GM23248 (cell line): ENCODE measurements at regions not wholly inside any gene's neighbourhood (a gene's known extent, or its start where the extent isn't known, plus 50 kb on each side); places are given as distances from the start of the nearest gene placed in this dataset.
A peak's percentile ranks its signal among the peaks of the same experiment; 100 is the strongest.

Experiments
- DNase-seq: peaks from one replicate; pipeline ENCODE4 v3.0.0-alpha.2; 2015
- H2AFZ ChIP-seq: fragments of 200-600 bp; sonication (generic); 2 replicates; pipeline ENCODE4 v1.6.1; 2016; ENCODE audit warnings: antibody characterized with exemption
- H3F3A ChIP-seq: fragments of 200-600 bp; sonication (generic); 2 replicates; pipeline ENCODE4 v1.6.1; 2016; ENCODE audit warnings: mild to moderate bottlenecking, antibody characterized with exemption, mixed run types; ENCODE audit not compliant: insufficient read depth
- H3K27ac ChIP-seq: fragments of 200-600 bp; sonication (generic); 2 replicates; pipeline ENCODE4 v1.5.1; 2016; ENCODE audit warnings: mild to moderate bottlenecking
- H3K27me3 ChIP-seq: fragments of 200-600 bp; sonication (generic); replicated peaks from 2 replicates; pipeline ENCODE4 v1.6.1; 2016; ENCODE audit warnings: mild to moderate bottlenecking; ENCODE audit not compliant: insufficient read depth
- H3K36me3 ChIP-seq: fragments of 200-600 bp; sonication (generic); 2 replicates; pipeline ENCODE4 v1.6.1; 2016; ENCODE audit warnings: low read depth, mild to moderate bottlenecking
- H3K4me1 ChIP-seq: fragments of 200-600 bp; sonication (generic); 2 replicates; pipeline ENCODE4 v1.6.1; 2016; ENCODE audit warnings: mild to moderate bottlenecking; ENCODE audit not compliant: insufficient read depth
- H3K4me2 ChIP-seq: fragments of 200-600 bp; sonication (generic); one replicate; pipeline ENCODE4 v1.6.1; 2016; ENCODE audit warnings: mild to moderate bottlenecking; ENCODE audit not compliant: unreplicated experiment
- H3K4me3 ChIP-seq: fragments of 200-600 bp; sonication (generic); 2 replicates; pipeline ENCODE4 v1.5.1; 2016; ENCODE audit warnings: mild to moderate bottlenecking
- H3K79me2 ChIP-seq: fragments of 200-600 bp; sonication (generic); 2 replicates; pipeline ENCODE4 v1.6.1; 2016; ENCODE audit warnings: mild to moderate bottlenecking; ENCODE audit not compliant: insufficient read depth
- H3K9ac ChIP-seq: fragments of 200-600 bp; sonication (generic); 2 replicates; pipeline ENCODE4 v1.6.1; 2016; ENCODE audit warnings: mild to moderate bottlenecking
- H3K9me2 ChIP-seq: fragments of 200-600 bp; sonication (generic); 2 replicates; pipeline ENCODE4 v1.6.1; 2016; ENCODE audit warnings: mixed run types, mild to moderate bottlenecking, moderate library complexity; ENCODE audit not compliant: insufficient read depth
- H3K9me3 ChIP-seq: fragments of 200-600 bp; sonication (generic); one replicate; pipeline ENCODE4 v1.6.1; 2017; ENCODE audit warnings: low read depth
- H4K20me1 ChIP-seq: fragments of 200-600 bp; sonication (generic); 2 replicates; pipeline ENCODE4 v1.6.0; 2016; ENCODE audit not compliant: insufficient read depth
- EZH2 ChIP-seq: fragments of 200-600 bp; sonication (generic); IDR thresholded peaks from 2 replicates; pipeline ENCODE4 v1.6.1; 2018; ENCODE audit warnings: antibody characterized with exemption, mild to moderate bottlenecking; ENCODE audit not compliant: insufficient read depth, poor library complexity, severe bottlenecking
- EZH2phosphoT487 ChIP-seq: fragments of 200-600 bp; sonication (generic); IDR thresholded peaks from 2 replicates; pipeline ENCODE4 v1.6.1; 2018; ENCODE audit warnings: antibody characterized with exemption, moderate library complexity, mild to moderate bottlenecking, low read depth; ENCODE audit not compliant: insufficient read depth
- WGBS, 2 experiments: methylation state at CpG; one replicate each; pipeline ENCODE4 v1.1.6; 2015 to 2017; ENCODE audit warnings: low lambda C conversion rate in 2 of 2, low coverage in 1 of 2; ENCODE audit errors: missing lambda C conversion rate in 2 of 2; 5-methylcytosine and 5-hydroxymethylcytosine counted together
- in situ Hi-C: fragments of 300-500 bp; cut with MboI; formaldehyde crosslinking; loops from 2 replicates; pipeline ENCODE4 v1.15.0; 2020

DNA sequence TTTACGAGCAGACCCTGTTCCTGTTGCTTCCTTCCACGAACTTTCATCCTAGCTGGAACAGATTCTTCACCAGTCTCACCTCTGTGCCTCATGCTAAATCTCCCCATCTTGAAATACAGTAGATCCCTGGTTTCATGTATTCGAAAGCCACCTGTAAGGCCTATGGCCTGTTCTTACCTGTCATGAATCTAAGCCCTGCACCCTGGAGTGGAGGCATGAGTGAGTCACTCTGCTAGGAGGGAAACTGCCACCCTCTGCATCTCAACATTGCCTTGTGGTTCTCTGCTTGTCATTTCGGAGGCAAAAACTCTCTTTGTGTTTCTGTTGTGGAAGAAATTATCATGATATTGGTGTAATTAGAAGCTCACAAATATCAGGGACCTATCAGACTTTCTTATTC is 320.0 kb downstream of the ENC1 start:
- Histone ChIP-seq H3K9me2 (0 out of 2 replicates have a peak, but pooled peaks cover 5% of the 10 kb centered on the region), H3K9me3 (no peaks in the 10 kb centered on the region), H3F3A (peaks cover 28% of the 10 kb centered on the region), H3K4me3 (no peak overlapping the region), H3K27me3 (no peaks in the 10 kb centered on the region), H2AFZ (no peak overlapping the region), H3K27ac (no peak overlapping the region), H4K20me1 (no peaks in the 10 kb centered on the region), H3K4me2 (no peak overlapping the region), H3K36me3 (no peaks in the 10 kb centered on the region), H3K79me2 (no peaks in the 10 kb centered on the region), H3K4me1 (peaks cover 30% of the 10 kb centered on the region), H3K9ac (no peak overlapping the region)
- DNase-seq = no peak
- in situ Hi-C loops = no loop called here
- TF ChIP-seq EZH2phosphoT487 = no peak
- no peak for TF ChIP-seq EZH2
- WGBS, 2 experiments = 95% methylated on average over 4 of the region's 4 CpGs

DNA sequence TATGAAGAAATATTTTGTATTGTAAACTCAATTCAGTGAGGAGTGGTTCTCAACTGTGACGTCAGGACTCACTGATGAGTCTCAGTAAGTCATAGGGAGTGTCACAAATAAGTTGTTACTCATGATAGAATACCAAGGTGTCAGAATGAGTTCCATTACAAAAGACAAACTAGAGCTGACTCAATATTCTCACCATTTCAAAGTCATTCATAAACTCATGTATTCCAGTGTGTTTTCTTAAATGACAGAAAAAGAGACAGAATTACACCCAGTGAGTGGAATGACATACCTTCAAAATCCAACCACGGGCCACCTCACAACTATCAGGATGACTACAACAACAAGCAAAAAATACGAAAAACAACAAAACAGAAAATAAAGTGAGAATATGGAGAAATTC is 321.5 kb downstream of the ENC1 start:
- peak overlapping the region; percentile 7; the same call in 1 of the 2 replicates for H3K27ac ChIP-seq
- peaks cover 42% of the 10 kb centered on the region for H3F3A ChIP-seq
- no peaks in the 10 kb centered on the region for H3K79me2 ChIP-seq
- no peak overlapping the region for H2AFZ ChIP-seq
- no peak overlapping the region for H3K9ac ChIP-seq
- 58 to 59% methylated on average over 3 of the region's 3 CpGs for WGBS, 2 experiments
- peak; percentile 81 for DNase-seq
- no peaks in the 10 kb centered on the region for H3K9me3 ChIP-seq
- no peaks in the 10 kb centered on the region for H4K20me1 ChIP-seq
- H3K4me1 ChIP-seq = peaks cover 44% of the 10 kb centered on the region
- H3K27me3 ChIP-seq = no peaks in the 10 kb centered on the region
- 0 out of 2 replicates have a peak, but pooled peaks cover 5% of the 10 kb centered on the region for H3K9me2 ChIP-seq
- H3K36me3 ChIP-seq = no peaks in the 10 kb centered on the region
- no peak for TF ChIP-seq EZH2
- TF ChIP-seq EZH2phosphoT487 = no peak
- no peak overlapping the region for H3K4me3 ChIP-seq
- H3K4me2 ChIP-seq = no peak overlapping the region
- in situ Hi-C loops = no loop called here

- Histone ChIP-seq H3K9ac (peak overlapping the region; percentile 77), H3K27me3 (no peaks in the 10 kb centered on the region), H3K9me2 (0 out of 2 replicates have a peak, but pooled peaks cover 5% of the 10 kb centered on the region), H3K4me1 (peaks cover 67% of the 10 kb centered on the region), H3K9me3 (no peaks in the 10 kb centered on the region), H2AFZ (peak overlapping the region; percentile 68), H3K79me2 (no peaks in the 10 kb centered on the region), H4K20me1 (no peaks in the 10 kb centered on the region), H3K27ac (peak overlapping the region; percentile 99), H3K4me3 (peak overlapping the region; percentile 36; the same call in 1 of the 2 replicates), H3K36me3 (no peaks in the 10 kb centered on the region), H3K4me2 (peak overlapping the region; percentile 72), H3F3A (peaks cover 46% of the 10 kb centered on the region)
- no peak for TF ChIP-seq EZH2
- TF ChIP-seq EZH2phosphoT487 = no peak
- in situ Hi-C loops = no loop called here
- DNase-seq = peak; percentile 98
- 0% methylated on average over 3 of the region's 3 CpGs for WGBS, 2 experiments
Measured at GRCh38 chr5:74316064-74316603, 324.4 kb downstream of the ENC1 start.

DNA sequence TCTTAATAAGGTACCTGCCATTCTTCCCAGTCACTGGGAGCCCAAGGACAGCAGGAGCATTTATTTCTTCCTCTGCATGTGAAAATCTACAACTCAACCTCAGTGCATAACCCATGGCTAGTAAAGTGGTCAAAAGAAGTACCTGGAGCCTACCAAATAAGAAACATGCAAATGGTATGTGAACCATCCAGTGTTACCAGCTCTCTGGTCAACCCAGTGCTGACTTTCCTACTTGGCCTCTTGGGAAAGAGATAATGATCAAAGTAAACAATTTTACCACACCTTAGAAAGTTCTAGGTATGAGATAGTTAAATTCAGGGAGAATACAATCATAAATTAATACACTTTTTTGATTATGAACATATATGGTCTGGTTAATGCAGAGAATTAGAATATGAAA is 325.6 kb downstream of the ENC1 start:
- Histone ChIP-seq H3K4me2 (peak overlapping the region; percentile 72), H3K9ac (no peak overlapping the region), H2AFZ (no peak overlapping the region), H3K4me1 (peaks cover 67% of the 10 kb centered on the region), H4K20me1 (no peaks in the 10 kb centered on the region), H3K4me3 (no peak overlapping the region), H3K9me3 (no peaks in the 10 kb centered on the region), H3K79me2 (no peaks in the 10 kb centered on the region), H3K36me3 (no peaks in the 10 kb centered on the region), H3K27ac (peak overlapping the region; percentile 99), H3K27me3 (no peaks in the 10 kb centered on the region), H3K9me2 (0 out of 2 replicates have a peak, but pooled peaks cover 5% of the 10 kb centered on the region), H3F3A (peaks cover 46% of the 10 kb centered on the region)
- DNase-seq = no peak
- in situ Hi-C loops = no loop called here
- TF ChIP-seq EZH2phosphoT487 (no peak), EZH2 (no peak)

DNA sequence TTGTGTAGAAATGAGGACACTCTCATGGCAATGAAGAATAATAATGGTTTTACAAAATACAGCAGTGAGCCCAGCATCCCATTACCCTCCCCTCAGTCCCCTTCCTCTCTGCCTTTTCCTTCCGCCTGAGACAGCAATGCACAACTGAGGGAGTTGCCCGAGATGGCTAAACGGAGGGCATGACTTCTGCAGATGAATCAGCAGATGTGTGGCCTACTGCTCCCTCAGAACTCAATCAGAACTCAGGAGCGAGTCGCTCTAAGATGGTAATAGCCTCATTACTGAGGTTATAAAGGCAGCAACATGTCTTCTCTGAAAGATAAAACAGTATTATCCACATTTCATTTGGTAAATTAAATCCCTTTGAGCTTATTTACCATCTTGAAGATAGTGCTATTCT is 326.6 kb downstream of the ENC1 start:
- 67 to 77% methylated on average over 5 of the region's 5 CpGs for WGBS, 2 experiments
- H3K27me3 ChIP-seq = no peaks in the 10 kb centered on the region
- H3K27ac ChIP-seq = no peak overlapping the region
- H2AFZ ChIP-seq = no peak overlapping the region
- no peaks in the 10 kb centered on the region for H3K79me2 ChIP-seq
- H3F3A ChIP-seq = peaks cover 41% of the 10 kb centered on the region
- H3K36me3 ChIP-seq = no peaks in the 10 kb centered on the region
- in situ Hi-C loops = no loop called here
- DNase-seq = peak; percentile 40
- TF ChIP-seq EZH2 (no peak), EZH2phosphoT487 (no peak)
- no peak overlapping the region for H3K9ac ChIP-seq
- H3K4me1 ChIP-seq = peaks cover 61% of the 10 kb centered on the region
- H4K20me1 ChIP-seq = no peaks in the 10 kb centered on the region
- H3K9me2 ChIP-seq = no peaks in the 10 kb centered on the region
- no peaks in the 10 kb centered on the region for H3K9me3 ChIP-seq
- H3K4me2 ChIP-seq = no peak overlapping the region
- H3K4me3 ChIP-seq = no peak overlapping the region
